Esophagus muscularis mucosa (tissue), 4 donors: ENCODE measurements at regions not wholly inside any gene's neighbourhood (a gene's known extent, or its start where the extent isn't known, plus 50 kb on each side); places are given as distances from the start of the nearest gene placed in this dataset.

ENCODE experiments used
- EP300 ChIP-seq: sonication (generic); formaldehyde crosslinking; IDR thresholded peaks from one replicate; pipeline ENCODE4 v1.6.1; 2017; ENCODE audit warnings: antibody characterized with exemption
- POLR2A ChIP-seq: fragments of 450-650 bp; IDR thresholded peaks from one replicate; pipeline ENCODE4 v1.6.1; 2017; ENCODE audit warnings: antibody characterized with exemption, moderate library complexity, mild to moderate bottlenecking, low read depth
- TF ChIP-seq, protein P1 (sequence below), 3 experiments: fragments of 200-600 bp in 2 of 3; fragments of 450-650 bp in 1 of 3; sonication (generic) in 2 of 3; IDR thresholded peaks; one replicate each; pipeline ENCODE4 v1.5.1; 2017 to 2019; ENCODE audit warnings: antibody characterized with exemption in 3 of 3, mild to moderate bottlenecking in 2 of 3, moderate library complexity in 1 of 3

- TF ChIP-seq, protein P1, sequence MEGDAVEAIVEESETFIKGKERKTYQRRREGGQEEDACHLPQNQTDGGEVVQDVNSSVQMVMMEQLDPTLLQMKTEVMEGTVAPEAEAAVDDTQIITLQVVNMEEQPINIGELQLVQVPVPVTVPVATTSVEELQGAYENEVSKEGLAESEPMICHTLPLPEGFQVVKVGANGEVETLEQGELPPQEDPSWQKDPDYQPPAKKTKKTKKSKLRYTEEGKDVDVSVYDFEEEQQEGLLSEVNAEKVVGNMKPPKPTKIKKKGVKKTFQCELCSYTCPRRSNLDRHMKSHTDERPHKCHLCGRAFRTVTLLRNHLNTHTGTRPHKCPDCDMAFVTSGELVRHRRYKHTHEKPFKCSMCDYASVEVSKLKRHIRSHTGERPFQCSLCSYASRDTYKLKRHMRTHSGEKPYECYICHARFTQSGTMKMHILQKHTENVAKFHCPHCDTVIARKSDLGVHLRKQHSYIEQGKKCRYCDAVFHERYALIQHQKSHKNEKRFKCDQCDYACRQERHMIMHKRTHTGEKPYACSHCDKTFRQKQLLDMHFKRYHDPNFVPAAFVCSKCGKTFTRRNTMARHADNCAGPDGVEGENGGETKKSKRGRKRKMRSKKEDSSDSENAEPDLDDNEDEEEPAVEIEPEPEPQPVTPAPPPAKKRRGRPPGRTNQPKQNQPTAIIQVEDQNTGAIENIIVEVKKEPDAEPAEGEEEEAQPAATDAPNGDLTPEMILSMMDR (IDR thresholded peaks at IDR 0.05): no peak
- TF ChIP-seq EP300 (no peak), POLR2A (no peak)
Measured at GRCh38 chr1:5508669-5509330, 483.4 kb downstream of the NPHP4 start.
